Stimulated activated CD4-positive, alpha-beta T cell treated with anti-CD3 and anti-CD28 coated beads, TNF-alpha, amount 100 ng/mL, for 1 hour (primary cell): ENCODE measurements at regions not wholly inside any gene's neighbourhood (a gene's known extent, or its start where the extent isn't known, plus 50 kb on each side); places are given as distances from the start of the nearest gene placed in this dataset.

Experiments
- DNase-seq, 3 donors: peaks; one replicate each; pipeline ENCODE4 v3.0.0-alpha.2; 2020; ENCODE audit warnings: low read depth in 3 of 3, low spot score in 1 of 3

GRCh38 chr13:39967199-39967959 is 311.9 kb downstream of the COG6 start:
- no peak for DNase-seq

- DNase-seq = no peak
Measured at GRCh38 chr13:39968646-39969475, 313.4 kb downstream of the COG6 start.

- no peak for DNase-seq
Measured at GRCh38 chr13:39970177-39970846, 314.9 kb downstream of the COG6 start.

- DNase-seq = no peak
Measured at GRCh38 chr13:39971526-39971925, 316.1 kb downstream of the COG6 start.

GRCh38 chr13:39976481-39976880 is 321.0 kb downstream of the COG6 start:
- no peak for DNase-seq

GRCh38 chr13:39981056-39981455 is 325.6 kb downstream of the COG6 start:
- DNase-seq = no peak

GRCh38 chr13:39982745-39983144 is 327.3 kb downstream of the COG6 start:
- no peak for DNase-seq

- no peak for DNase-seq
Measured at GRCh38 chr13:39985071-39985470, 329.6 kb downstream of the COG6 start.

- DNase-seq = no peak
Measured at GRCh38 chr13:39988351-39988750, 332.9 kb downstream of the COG6 start.

GRCh38 chr13:39998166-39998565 is 342.7 kb downstream of the COG6 start:
- DNase-seq = no peak

GRCh38 chr13:40002016-40002415 is 346.6 kb downstream of the COG6 start:
- DNase-seq = no peak

- no peak for DNase-seq
Measured at GRCh38 chr13:40013554-40013953, 358.1 kb downstream of the COG6 start.

GRCh38 chr13:40016953-40017660 is 361.6 kb downstream of the COG6 start:
- DNase-seq = no peak

GRCh38 chr13:40017662-40018262 is 362.3 kb downstream of the COG6 start:
- DNase-seq = no peak

GRCh38 chr13:40023595-40024203 is 368.2 kb downstream of the COG6 start:
- DNase-seq = no peak

GRCh38 chr13:40024204-40024966 is 368.9 kb downstream of the COG6 start:
- DNase-seq = no peak

- DNase-seq = no peak
Measured at GRCh38 chr13:40024967-40025714, 369.7 kb downstream of the COG6 start.

GRCh38 chr13:40026174-40026585 is 370.7 kb downstream of the COG6 start:
- peak in 2 of 3 donors; percentile 11 to 15 for DNase-seq

GRCh38 chr13:40026741-40027140 is 371.3 kb downstream of the COG6 start:
- DNase-seq = peak in 1 of 3 donors; percentile 28
